CD14-positive monocyte (primary cell): ENCODE measurements at regions not wholly inside any gene's neighbourhood (a gene's known extent, or its start where the extent isn't known, plus 50 kb on each side); places are given as distances from the start of the nearest gene placed in this dataset.

Experiments used
- DNase-seq, 3 donors: peaks; one replicate each; pipeline ENCODE4 v3.0.0-alpha.2; 2011 to 2022
- H2AFZ ChIP-seq: 2 replicates; pipeline ENCODE4 v1.6.0; 2012; ENCODE audit warnings: mild to moderate bottlenecking, low read depth, low read length, inconsistent platforms; ENCODE audit not compliant: insufficient read depth, poor library complexity, severe bottlenecking
- H3K27ac ChIP-seq, 2 donors: 1 replicate in 1 of 2; 2 replicates in 1 of 2; pipeline ENCODE4 v1.5.1; 2012 to 2013; ENCODE audit warnings: low read length in 2 of 2, control low read depth in 1 of 2, inconsistent platforms in 1 of 2, low read depth in 1 of 2, mild to moderate bottlenecking in 1 of 2
- H3K27me3 ChIP-seq, 2 donors: one replicate each; pipeline versions ENCODE4 v1.6.0 to v1.6.1; 2011 to 2013; ENCODE audit warnings: low read length in 2 of 2; ENCODE audit not compliant: control insufficient read depth in 2 of 2, insufficient read depth in 2 of 2
- H3K36me3 ChIP-seq, 2 donors: replicated peaks in 1 of 2; 1 replicate in 1 of 2; 2 replicates in 1 of 2; pipeline versions ENCODE4 v1.5.1 to v1.6.1; 2012 to 2013; ENCODE audit warnings: low read length in 2 of 2, control low read depth in 1 of 2, inconsistent platforms in 1 of 2, mild to moderate bottlenecking in 1 of 2; ENCODE audit not compliant: insufficient read depth in 2 of 2, control insufficient read depth in 1 of 2
- H3K4me1 ChIP-seq, 2 donors: 1 replicate in 1 of 2; 2 replicates in 1 of 2; pipeline versions ENCODE4 v1.5.1 to v1.6.1; 2012 to 2013; ENCODE audit warnings: low read length in 2 of 2, control low read depth in 1 of 2, inconsistent platforms in 1 of 2, mild to moderate bottlenecking in 1 of 2, moderate library complexity in 1 of 2; ENCODE audit not compliant: insufficient read depth in 2 of 2, control insufficient read depth in 1 of 2
- H3K4me2 ChIP-seq: replicated peaks from 2 replicates; pipeline ENCODE3; 2012; ENCODE audit warnings: low read length, moderate library complexity, mild to moderate bottlenecking; ENCODE audit not compliant: poor library complexity, severe bottlenecking; ENCODE audit errors: extremely low read depth
- H3K4me3 ChIP-seq, 3 experiments: fragments of 200-600 bp in 1 of 3; sonication (generic) in 1 of 3; replicated peaks in 1 of 3; 1 replicate in 2 of 3; 2 replicates in 1 of 3; pipeline ENCODE4 v1.5.1; 2011 to 2013; ENCODE audit warnings: low read length in 3 of 3, mild to moderate bottlenecking in 3 of 3, control low read depth in 2 of 3, low read depth in 2 of 3, inconsistent platforms in 1 of 3, moderate library complexity in 1 of 3
- H3K79me2 ChIP-seq: 2 replicates; pipeline ENCODE4 v1.6.0; 2012; ENCODE audit warnings: mild to moderate bottlenecking, control low read depth, inconsistent platforms, low read length, moderate library complexity; ENCODE audit not compliant: insufficient read depth
- H3K9ac ChIP-seq: 2 replicates; pipeline ENCODE4 v1.6.0; 2017; ENCODE audit warnings: low read length, mild to moderate bottlenecking; ENCODE audit not compliant: insufficient read depth, poor library complexity, severe bottlenecking
- H3K9me3 ChIP-seq, 2 donors: replicated peaks in 1 of 2; 1 replicate in 1 of 2; 2 replicates in 1 of 2; pipeline versions ENCODE4 v1.5.1 to v1.6.1; 2012 to 2013; ENCODE audit warnings: low read length in 2 of 2, control low read depth in 1 of 2; ENCODE audit not compliant: control insufficient read depth in 1 of 2, insufficient read depth in 1 of 2
- H4K20me1 ChIP-seq: 2 replicates; pipeline ENCODE4 v1.6.0; 2012; ENCODE audit warnings: mild to moderate bottlenecking, low read length, control low read depth, moderate library complexity; ENCODE audit not compliant: insufficient read depth
- H3K27ac Mint-ChIP-seq, 7 donors: one replicate each; pipeline ENCODE4 v1.8.0; 2020; ENCODE audit warnings: mild to moderate bottlenecking in 7 of 7, mixed read lengths in 7 of 7, moderate library complexity in 6 of 7, inconsistent platforms in 2 of 7
- H3K27me3 Mint-ChIP-seq, 3 donors: one replicate each; pipeline ENCODE4 v1.8.0; 2021 to 2022; ENCODE audit warnings: low read depth in 3 of 3, mild to moderate bottlenecking in 3 of 3, mixed read lengths in 3 of 3, moderate library complexity in 3 of 3, inconsistent platforms in 1 of 3
- H3K36me3 Mint-ChIP-seq, 2 donors: one replicate each; pipeline ENCODE4 v1.8.0; 2020; ENCODE audit warnings: mixed read lengths in 2 of 2, inconsistent platforms in 1 of 2, mild to moderate bottlenecking in 1 of 2
- H3K4me1 Mint-ChIP-seq: one replicate; pipeline ENCODE4 v1.8.0; 2020; ENCODE audit warnings: mild to moderate bottlenecking, mixed read lengths
- H3K4me3 Mint-ChIP-seq, 2 donors: one replicate each; pipeline ENCODE4 v1.8.0; 2020; ENCODE audit warnings: mild to moderate bottlenecking in 2 of 2, mixed read lengths in 2 of 2, moderate library complexity in 1 of 2
- H3K9me3 Mint-ChIP-seq, 7 donors: one replicate each; pipeline ENCODE4 v1.8.0; 2020 to 2022; ENCODE audit warnings: mixed read lengths in 7 of 7, mild to moderate bottlenecking in 6 of 7, moderate library complexity in 6 of 7, inconsistent platforms in 2 of 7
- WGBS: methylation state at CpG from one replicate; pipeline ENCODE4 v1.1.5; 2013; ENCODE audit warnings: missing lambda C conversion rate; ENCODE audit not compliant: insufficient coverage; 5-methylcytosine and 5-hydroxymethylcytosine counted together
- intact Hi-C, 2 donors: fragments of 100-400 bp; cut with micrococcal nuclease; formaldehyde crosslinking; loops; one replicate each; pipeline versions ENCODE4 v1.15.0 to v1.15.1; 2023
- TF ChIP-seq, protein P1 (sequence below): fragments of 200-600 bp; IDR thresholded peaks from one replicate; pipeline ENCODE4 v1.8.0; 2022; ENCODE audit warnings: antibody characterized with exemption, mild to moderate bottlenecking

DNA sequence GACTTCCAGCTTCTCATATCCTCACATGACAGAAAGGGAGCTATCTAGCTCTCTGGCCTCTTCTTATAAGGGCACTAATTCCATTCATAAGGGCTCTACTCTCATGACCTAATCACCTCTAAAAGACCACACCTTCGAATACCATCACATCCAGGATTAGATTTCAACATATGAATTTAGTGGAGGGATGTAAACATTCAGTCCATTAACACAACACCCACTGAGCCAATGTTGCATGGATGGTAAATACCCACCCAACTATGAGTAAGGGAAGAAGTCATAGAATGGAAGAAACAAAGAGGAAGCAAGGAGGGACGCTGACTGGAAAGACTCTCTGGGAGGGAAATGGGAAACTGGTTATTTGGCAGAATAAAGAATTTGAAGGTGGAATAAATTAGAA, 112.6 kb upstream of the CCDC112 start:
- H3K27me3 Mint-ChIP-seq = no peaks in the 10 kb centered on the region
- H3K4me3 ChIP-seq = no peak overlapping the region
- H4K20me1 ChIP-seq = no peaks in the 10 kb centered on the region
- DNase-seq = no peak
- peaks cover 0 to 14% (median 7%) of the 10 kb centered on the region in 7 donors for H3K9me3 Mint-ChIP-seq
- intact Hi-C loops = no loop called here
- H3K27ac Mint-ChIP-seq = no peak overlapping the region
- H3K36me3 Mint-ChIP-seq = no peaks in the 10 kb centered on the region
- no peak overlapping the region for H2AFZ ChIP-seq
- H3K27ac ChIP-seq = no peak overlapping the region
- H3K4me1 ChIP-seq = no peaks in the 10 kb centered on the region
- no peaks in the 10 kb centered on the region for H3K4me1 Mint-ChIP-seq
- no peak overlapping the region for H3K9ac ChIP-seq
- no peaks in the 10 kb centered on the region for H3K79me2 ChIP-seq
- no peaks in the 10 kb centered on the region for H3K36me3 ChIP-seq
- TF ChIP-seq, protein P1, sequence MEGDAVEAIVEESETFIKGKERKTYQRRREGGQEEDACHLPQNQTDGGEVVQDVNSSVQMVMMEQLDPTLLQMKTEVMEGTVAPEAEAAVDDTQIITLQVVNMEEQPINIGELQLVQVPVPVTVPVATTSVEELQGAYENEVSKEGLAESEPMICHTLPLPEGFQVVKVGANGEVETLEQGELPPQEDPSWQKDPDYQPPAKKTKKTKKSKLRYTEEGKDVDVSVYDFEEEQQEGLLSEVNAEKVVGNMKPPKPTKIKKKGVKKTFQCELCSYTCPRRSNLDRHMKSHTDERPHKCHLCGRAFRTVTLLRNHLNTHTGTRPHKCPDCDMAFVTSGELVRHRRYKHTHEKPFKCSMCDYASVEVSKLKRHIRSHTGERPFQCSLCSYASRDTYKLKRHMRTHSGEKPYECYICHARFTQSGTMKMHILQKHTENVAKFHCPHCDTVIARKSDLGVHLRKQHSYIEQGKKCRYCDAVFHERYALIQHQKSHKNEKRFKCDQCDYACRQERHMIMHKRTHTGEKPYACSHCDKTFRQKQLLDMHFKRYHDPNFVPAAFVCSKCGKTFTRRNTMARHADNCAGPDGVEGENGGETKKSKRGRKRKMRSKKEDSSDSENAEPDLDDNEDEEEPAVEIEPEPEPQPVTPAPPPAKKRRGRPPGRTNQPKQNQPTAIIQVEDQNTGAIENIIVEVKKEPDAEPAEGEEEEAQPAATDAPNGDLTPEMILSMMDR = no peak
- H3K27me3 ChIP-seq = no peaks in the 10 kb centered on the region
- H3K4me3 Mint-ChIP-seq = no peak overlapping the region
- 60% methylated on average over 1 of the region's 2 CpGs for WGBS
- no peaks in the 10 kb centered on the region for H3K9me3 ChIP-seq
- H3K4me2 ChIP-seq = no peak overlapping the region

DNA sequence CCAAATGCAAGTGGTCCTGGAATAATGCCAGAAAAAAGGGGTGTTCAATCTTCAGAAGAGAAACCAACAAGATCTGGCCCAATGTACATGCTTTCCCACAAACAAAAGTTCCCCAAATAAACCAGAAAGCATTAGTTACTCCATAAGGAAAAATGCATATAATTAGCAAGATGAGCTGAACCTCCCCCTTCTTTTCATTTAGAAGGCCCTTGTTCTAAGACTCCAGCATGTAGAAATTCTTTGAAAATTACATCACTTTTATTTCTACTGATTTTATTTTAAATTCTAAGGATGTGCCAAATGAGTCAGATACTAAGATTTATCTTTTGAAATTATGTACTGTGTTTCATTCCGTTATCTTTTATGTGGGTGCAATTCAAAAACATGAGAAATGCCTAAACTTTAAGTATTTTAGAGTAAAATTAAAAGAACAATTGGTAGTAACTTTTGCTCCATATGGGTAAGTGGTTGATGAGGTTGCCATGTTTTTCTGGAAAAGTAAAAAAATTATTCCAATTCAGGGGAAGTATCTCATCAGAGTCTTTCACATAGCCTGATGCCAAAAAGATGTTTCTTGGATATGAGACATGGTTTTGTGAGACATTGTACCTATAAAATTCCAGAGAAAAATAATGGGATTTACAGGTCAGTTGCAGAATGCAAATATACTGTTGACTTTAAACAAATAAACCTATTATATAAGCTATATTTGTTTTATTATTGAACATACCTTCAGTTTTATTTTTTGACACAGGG, 106.5 kb upstream of the CCDC112 start:
- H3K27me3 ChIP-seq = no peaks in the 10 kb centered on the region
- no peaks in the 10 kb centered on the region for H3K27me3 Mint-ChIP-seq
- WGBS = no CpG with 5 or more reads among the region's 1 CpG
- no peak overlapping the region for H3K4me3 ChIP-seq
- H2AFZ ChIP-seq = no peak overlapping the region
- no peaks in the 10 kb centered on the region for H3K36me3 Mint-ChIP-seq
- H3K27ac Mint-ChIP-seq = no peak overlapping the region
- no peak overlapping the region for H3K27ac ChIP-seq
- H3K36me3 ChIP-seq = no peaks in the 10 kb centered on the region
- H3K4me1 ChIP-seq = no peaks in the 10 kb centered on the region
- TF ChIP-seq, protein P1 = no peak
- H3K9me3 Mint-ChIP-seq = peaks cover 0 to 12% (median 7%) of the 10 kb centered on the region in 7 donors
- no peaks in the 10 kb centered on the region for H3K79me2 ChIP-seq
- H4K20me1 ChIP-seq = no peaks in the 10 kb centered on the region
- no peaks in the 10 kb centered on the region for H3K9me3 ChIP-seq
- H3K4me3 Mint-ChIP-seq = no peak overlapping the region
- H3K4me2 ChIP-seq = no peak overlapping the region
- H3K4me1 Mint-ChIP-seq = no peaks in the 10 kb centered on the region
- DNase-seq = no peak
- intact Hi-C loops = no loop called here
- no peak overlapping the region for H3K9ac ChIP-seq
